Neural progenitor cell (in vitro differentiated cells): ENCODE measurements at regions not wholly inside any gene's neighbourhood (a gene's known extent, or its start where the extent isn't known, plus 50 kb on each side); places are given as distances from the start of the nearest gene placed in this dataset.

Source experiments
- EZH2 ChIP-seq: fragments of 200-600 bp; sonication (generic); IDR thresholded peaks from 2 replicates; pipeline ENCODE4 v1.6.1; 2017; ENCODE audit warnings: antibody characterized with exemption, mild to moderate bottlenecking, moderate library complexity
- TF ChIP-seq, protein P1 (sequence below): fragments of 200-600 bp; sonication (generic); IDR thresholded peaks from 2 replicates; pipeline ENCODE4 v1.5.1; 2017; ENCODE audit warnings: antibody characterized with exemption, mild to moderate bottlenecking

DNA sequence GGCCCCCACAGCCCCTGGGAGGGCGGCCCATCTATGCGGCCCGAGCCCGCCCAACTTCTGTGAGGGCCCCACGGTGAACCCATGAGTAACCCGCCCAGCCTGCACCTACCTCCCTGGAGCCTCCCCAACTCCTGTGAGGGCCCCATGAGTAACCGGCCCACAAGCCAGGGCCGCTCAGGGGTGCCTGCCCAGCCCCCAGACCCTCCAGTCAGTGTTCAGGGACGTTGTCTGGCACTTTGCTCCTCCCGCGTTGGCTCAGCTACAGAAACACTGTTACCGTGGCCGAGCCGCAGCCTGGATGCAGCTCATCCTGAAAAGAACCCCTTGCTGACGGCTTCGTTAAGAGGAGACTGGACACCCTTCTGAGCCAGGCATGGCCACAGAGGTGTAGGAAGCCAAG lies 179.6 kb downstream of the BRD1 start:
- TF ChIP-seq, protein P1, sequence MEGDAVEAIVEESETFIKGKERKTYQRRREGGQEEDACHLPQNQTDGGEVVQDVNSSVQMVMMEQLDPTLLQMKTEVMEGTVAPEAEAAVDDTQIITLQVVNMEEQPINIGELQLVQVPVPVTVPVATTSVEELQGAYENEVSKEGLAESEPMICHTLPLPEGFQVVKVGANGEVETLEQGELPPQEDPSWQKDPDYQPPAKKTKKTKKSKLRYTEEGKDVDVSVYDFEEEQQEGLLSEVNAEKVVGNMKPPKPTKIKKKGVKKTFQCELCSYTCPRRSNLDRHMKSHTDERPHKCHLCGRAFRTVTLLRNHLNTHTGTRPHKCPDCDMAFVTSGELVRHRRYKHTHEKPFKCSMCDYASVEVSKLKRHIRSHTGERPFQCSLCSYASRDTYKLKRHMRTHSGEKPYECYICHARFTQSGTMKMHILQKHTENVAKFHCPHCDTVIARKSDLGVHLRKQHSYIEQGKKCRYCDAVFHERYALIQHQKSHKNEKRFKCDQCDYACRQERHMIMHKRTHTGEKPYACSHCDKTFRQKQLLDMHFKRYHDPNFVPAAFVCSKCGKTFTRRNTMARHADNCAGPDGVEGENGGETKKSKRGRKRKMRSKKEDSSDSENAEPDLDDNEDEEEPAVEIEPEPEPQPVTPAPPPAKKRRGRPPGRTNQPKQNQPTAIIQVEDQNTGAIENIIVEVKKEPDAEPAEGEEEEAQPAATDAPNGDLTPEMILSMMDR: no peak
- no peak for TF ChIP-seq EZH2
